Gastroesophageal sphincter (tissue), 3 donors: ENCODE measurements at regions not wholly inside any gene's neighbourhood (a gene's known extent, or its start where the extent isn't known, plus 50 kb on each side); places are given as distances from the start of the nearest gene placed in this dataset.

Source experiments
- EP300 ChIP-seq: sonication (generic); formaldehyde crosslinking; IDR thresholded peaks from one replicate; pipeline ENCODE4 v1.6.1; 2017; ENCODE audit warnings: antibody characterized with exemption, mild to moderate bottlenecking
- POLR2A ChIP-seq, 2 donors: fragments of 450-650 bp; IDR thresholded peaks; one replicate each; pipeline ENCODE4 v1.6.1; 2017; ENCODE audit warnings: antibody characterized with exemption in 2 of 2, mild to moderate bottlenecking in 2 of 2, moderate library complexity in 1 of 2
- POLR2AphosphoS5 ChIP-seq: sonication (generic); formaldehyde crosslinking; IDR thresholded peaks from one replicate; pipeline ENCODE4 v1.6.1; 2017; ENCODE audit warnings: antibody characterized with exemption
- TF ChIP-seq, protein P1 (sequence below), 4 experiments: fragments of 200-600 bp in 2 of 4; fragments of 450-650 bp in 2 of 4; sonication (generic) in 1 of 4; IDR thresholded peaks; one replicate each; pipeline ENCODE4 v1.5.1; 2017 to 2019; ENCODE audit warnings: antibody characterized with exemption in 4 of 4, mild to moderate bottlenecking in 2 of 4, moderate library complexity in 2 of 4

GRCh38 chr6:14426281-14426680, 308.7 kb downstream of the CD83 start:
- TF ChIP-seq POLR2A (IDR thresholded peaks at IDR 0.05) (no peak), POLR2AphosphoS5 (no peak), EP300 (no peak)
- TF ChIP-seq, protein P1, sequence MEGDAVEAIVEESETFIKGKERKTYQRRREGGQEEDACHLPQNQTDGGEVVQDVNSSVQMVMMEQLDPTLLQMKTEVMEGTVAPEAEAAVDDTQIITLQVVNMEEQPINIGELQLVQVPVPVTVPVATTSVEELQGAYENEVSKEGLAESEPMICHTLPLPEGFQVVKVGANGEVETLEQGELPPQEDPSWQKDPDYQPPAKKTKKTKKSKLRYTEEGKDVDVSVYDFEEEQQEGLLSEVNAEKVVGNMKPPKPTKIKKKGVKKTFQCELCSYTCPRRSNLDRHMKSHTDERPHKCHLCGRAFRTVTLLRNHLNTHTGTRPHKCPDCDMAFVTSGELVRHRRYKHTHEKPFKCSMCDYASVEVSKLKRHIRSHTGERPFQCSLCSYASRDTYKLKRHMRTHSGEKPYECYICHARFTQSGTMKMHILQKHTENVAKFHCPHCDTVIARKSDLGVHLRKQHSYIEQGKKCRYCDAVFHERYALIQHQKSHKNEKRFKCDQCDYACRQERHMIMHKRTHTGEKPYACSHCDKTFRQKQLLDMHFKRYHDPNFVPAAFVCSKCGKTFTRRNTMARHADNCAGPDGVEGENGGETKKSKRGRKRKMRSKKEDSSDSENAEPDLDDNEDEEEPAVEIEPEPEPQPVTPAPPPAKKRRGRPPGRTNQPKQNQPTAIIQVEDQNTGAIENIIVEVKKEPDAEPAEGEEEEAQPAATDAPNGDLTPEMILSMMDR (IDR thresholded peaks at IDR 0.05), result no peak
